KOPT-K1 (cell line): ENCODE measurements at regions not wholly inside any gene's neighbourhood (a gene's known extent, or its start where the extent isn't known, plus 50 kb on each side); places are given as distances from the start of the nearest gene placed in this dataset.
A peak's percentile ranks its signal among the peaks of the same experiment; 100 is the strongest.
"Not testable (repeated sequence)": the region's sequence is repeated elsewhere in the genome, so short reads cannot be mapped to it uniquely, and the experiment has no call there.

ENCODE experiments used
- H3K27ac ChIP-seq: fragments of 200-600 bp; sonication (generic); 2 replicates; pipeline ENCODE4 v1.5.1; 2016; ENCODE audit warnings: antibody characterized with exemption, mild to moderate bottlenecking, low read depth, low read length; ENCODE audit not compliant: poor library complexity, severe bottlenecking
- H3K36me3 ChIP-seq: fragments of 200-600 bp; sonication (generic); 2 replicates; pipeline ENCODE4 v1.5.1; 2017; ENCODE audit warnings: antibody characterized with exemption, mild to moderate bottlenecking, low read length, moderate library complexity; ENCODE audit not compliant: insufficient read depth
- H3K9me3 ChIP-seq: fragments of 200-600 bp; sonication (generic); 2 replicates; pipeline ENCODE4 v1.5.1; 2017; ENCODE audit warnings: antibody characterized with exemption, low read length, mild to moderate bottlenecking; ENCODE audit not compliant: insufficient read depth, poor library complexity, severe bottlenecking

- H3K9me3 ChIP-seq, result peaks cover 18% of the 10 kb centered on the region
- peak overlapping the region; percentile 63 for H3K27ac ChIP-seq
- H3K36me3 ChIP-seq, result no peaks in the 10 kb centered on the region
Observed at GRCh38 chr5:86526811-86527348, 90.9 kb upstream of the COX7C start.

DNA sequence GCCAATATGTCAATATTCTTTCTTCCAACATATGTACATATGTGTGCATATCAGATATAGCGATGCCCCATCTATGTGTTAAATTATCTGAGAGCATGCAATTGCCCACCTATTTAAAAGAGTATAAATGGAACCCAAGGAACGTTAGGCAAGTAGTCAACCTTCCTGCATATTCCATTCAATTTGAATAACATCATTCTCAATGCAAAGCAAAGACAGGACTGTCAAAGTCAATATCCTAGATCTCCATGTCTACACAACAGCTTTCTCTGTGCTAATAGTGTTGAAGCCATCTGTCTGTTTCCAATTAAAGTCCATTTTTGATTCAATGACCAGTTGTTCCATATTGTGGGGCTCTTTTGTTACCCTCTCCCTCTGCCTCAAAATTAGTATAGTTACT is 85.3 kb upstream of the COX7C start:
- H3K36me3 ChIP-seq, result no peaks in the 10 kb centered on the region
- H3K9me3 ChIP-seq, result peaks cover 4% of the 10 kb centered on the region
- H3K27ac ChIP-seq, result no peak overlapping the region

DNA sequence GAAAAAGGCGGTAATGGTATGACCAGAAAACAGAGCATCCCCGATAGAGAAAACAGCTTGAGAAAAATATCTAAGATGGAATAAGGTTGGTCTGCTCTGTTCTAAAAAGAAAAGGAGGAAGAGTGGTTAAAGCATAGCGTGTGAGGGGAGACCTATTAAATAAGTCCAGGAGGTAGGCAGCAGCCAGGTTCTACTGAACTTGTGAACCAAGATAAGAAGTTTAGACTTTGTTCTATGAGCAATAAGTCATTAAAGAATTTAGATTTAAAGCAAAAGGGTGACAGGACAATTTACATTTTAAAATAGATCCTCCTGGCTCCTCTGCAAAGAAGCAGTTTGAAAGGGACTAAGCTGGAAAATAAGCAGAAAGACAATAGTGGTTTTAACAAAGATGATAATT is 81.3 kb upstream of the COX7C start:
- H3K9me3 ChIP-seq, result no peaks in the 10 kb centered on the region
- no peaks in the 10 kb centered on the region for H3K36me3 ChIP-seq
- H3K27ac ChIP-seq, result no peak overlapping the region

DNA sequence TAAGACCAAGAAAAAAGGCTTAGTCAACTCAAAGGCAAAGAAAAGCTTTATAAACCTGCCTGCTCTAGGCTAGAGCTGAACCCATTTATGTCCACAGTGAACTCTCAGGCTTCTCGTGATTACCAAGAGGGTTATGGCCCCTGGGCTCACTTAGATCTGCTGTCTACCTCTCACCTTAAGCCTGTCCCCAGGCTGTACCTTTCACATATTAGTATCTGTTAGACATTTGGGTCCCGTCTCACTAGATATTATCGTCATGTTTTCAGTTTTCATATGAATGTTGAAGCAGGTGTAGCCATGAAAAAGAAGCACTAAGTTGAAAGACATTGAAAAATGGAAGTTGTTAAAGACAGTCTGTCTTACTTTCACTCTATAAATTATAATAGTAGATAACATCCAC is 75.2 kb upstream of the COX7C start:
- no peak overlapping the region for H3K27ac ChIP-seq
- H3K9me3 ChIP-seq, result no peaks in the 10 kb centered on the region
- no peaks in the 10 kb centered on the region for H3K36me3 ChIP-seq

DNA sequence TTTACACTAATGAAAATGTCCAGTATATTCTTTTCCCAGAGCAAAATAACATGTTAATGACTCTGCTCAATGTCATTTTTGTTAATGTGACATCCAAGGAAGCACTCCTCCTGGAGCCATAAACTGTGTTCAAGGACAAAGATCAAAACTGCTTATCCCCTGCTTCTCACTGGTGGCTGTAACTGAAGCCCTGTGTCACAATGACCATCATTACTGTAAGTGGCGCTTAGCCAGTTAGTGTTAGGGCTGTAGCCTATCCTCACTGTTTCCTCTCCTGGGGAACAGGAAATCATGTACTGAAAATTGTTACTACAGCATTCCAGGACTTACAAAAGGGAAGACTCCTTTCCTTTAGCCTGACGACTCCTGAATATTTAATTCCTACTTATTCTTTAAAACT is 71.7 kb upstream of the COX7C start:
- no peaks in the 10 kb centered on the region for H3K9me3 ChIP-seq
- H3K36me3 ChIP-seq, result no peaks in the 10 kb centered on the region
- H3K27ac ChIP-seq, result no peak overlapping the region

GRCh38 chr5:86546582-86546981 is 71.2 kb upstream of the COX7C start:
- Histone ChIP-seq H3K36me3 (no peaks in the 10 kb centered on the region), H3K27ac (no peak overlapping the region), H3K9me3 (no peaks in the 10 kb centered on the region)

DNA sequence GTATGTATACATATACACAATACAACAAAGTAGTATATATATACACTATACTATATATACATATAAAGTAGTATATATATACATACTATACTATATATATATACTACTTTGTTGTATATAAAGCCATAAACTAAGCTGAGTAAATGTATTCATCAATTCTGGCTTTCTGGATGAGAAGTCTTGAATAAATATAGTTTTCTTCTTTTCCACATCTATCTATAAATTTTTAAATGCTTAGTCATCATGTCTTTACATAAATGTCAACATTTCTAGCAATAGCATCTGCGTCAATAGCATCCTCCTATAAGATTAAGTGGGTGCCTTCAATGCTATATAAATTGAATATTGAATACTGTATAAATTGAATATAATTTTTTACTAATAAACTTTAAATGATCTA is 63.1 kb upstream of the COX7C start:
- peaks cover 10% of the 10 kb centered on the region for H3K9me3 ChIP-seq
- no peak overlapping the region for H3K27ac ChIP-seq
- H3K36me3 ChIP-seq, result no peaks in the 10 kb centered on the region

DNA sequence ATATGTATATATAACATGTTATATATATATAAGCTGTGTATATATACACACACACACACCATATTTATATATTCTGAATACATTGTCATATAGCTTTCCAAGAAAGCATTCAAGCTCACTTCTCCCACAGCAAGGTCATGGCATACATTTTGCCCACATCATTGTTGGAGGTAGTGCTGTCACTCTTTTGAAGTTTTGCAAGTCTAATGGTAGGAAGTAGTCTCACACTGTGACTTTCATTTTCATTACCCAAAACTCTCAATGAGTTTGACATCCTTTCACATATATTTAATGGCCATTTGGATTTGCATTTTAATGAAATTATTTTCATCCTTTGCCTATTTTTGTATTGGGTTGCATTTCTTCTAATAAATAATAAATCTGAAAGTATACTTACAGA is 59.8 kb upstream of the COX7C start:
- no peaks in the 10 kb centered on the region for H3K36me3 ChIP-seq
- H3K9me3 ChIP-seq, result peaks cover 8% of the 10 kb centered on the region
- no peak overlapping the region for H3K27ac ChIP-seq

DNA sequence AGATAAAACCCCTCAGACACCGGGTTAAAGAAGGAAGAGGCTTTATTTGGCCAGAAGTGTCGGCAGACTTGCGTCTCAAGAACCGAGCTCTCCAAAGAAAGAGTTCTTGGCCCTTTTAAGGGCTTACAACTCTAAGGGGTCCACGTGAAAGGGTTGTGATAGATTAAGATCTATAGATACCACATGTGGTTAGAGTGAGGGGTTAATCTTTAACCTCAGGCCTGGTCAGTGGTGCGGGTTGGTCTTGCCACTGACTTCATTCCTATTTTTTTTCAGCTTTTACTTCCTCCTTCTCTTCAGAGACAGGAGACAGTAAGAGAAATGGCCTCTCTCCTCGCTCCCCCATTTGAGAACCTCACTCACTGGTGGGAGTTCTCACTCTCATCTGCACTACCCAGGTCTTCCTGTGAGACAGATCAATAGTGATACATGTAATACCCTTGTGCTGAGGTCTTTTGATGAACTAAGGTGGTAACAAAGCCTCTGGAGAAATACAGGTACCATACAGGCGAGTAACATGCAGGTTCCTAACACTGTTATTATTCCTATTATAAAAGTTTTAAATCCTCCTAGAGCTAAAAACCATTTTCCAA is 52.4 kb upstream of the COX7C start:
- Histone ChIP-seq H3K27ac (no peak overlapping the region), H3K9me3 (peaks cover 16% of the 10 kb centered on the region), H3K36me3 (no peaks in the 10 kb centered on the region)

GRCh38 chr5:86566030-86566429 is 51.7 kb upstream of the COX7C start:
- not testable (repeated sequence) for H3K27ac ChIP-seq
- H3K9me3 ChIP-seq, result peaks cover 16% of the 10 kb centered on the region

More at GRCh38 chr5:86566030-86566429, 51.7 kb upstream of the COX7C start:
- not testable (repeated sequence) for H3K36me3 ChIP-seq
